Panc1 (cell line): ENCODE measurements at regions not wholly inside any gene's neighbourhood (a gene's known extent, or its start where the extent isn't known, plus 50 kb on each side); places are given as distances from the start of the nearest gene placed in this dataset.

Source experiments
- ATAC-seq: fragments of 200-7000 bp; cut with Tn5 transposase; 2 replicates; pipeline ENCODE4 v1.9.1; 2020; ENCODE audit warnings: mild to moderate bottlenecking, moderate library complexity
- BruUV-seq: library from RNA; stranded (reverse); fragments of 400-500 nt; replicated peaks from 2 replicates; lab custom pipeline; 2021; lab: Mats Ljungman, UMichigan
- CTCF ChIA-PET: fragments of 300-600 bp; sonication (Branson Sonifier 250); formaldehyde crosslinking; loops from one replicate; lab custom pipeline; 2022; ENCODE audit warnings: antibody characterized with exemption; lab: Charles Lee
- POLR2A ChIA-PET: fragments of 300-600 bp; sonication (Branson Sonifier 250); formaldehyde crosslinking; loops from one replicate; lab custom pipeline; 2022; ENCODE audit warnings: antibody characterized with exemption; lab: Charles Lee
- DNase-seq: peaks from one replicate; pipeline ENCODE4 v3.0.0-alpha.2; 2010; ENCODE audit warnings: low read depth, low spot score
- H3K27ac ChIP-seq: 2 replicates; pipeline ENCODE4 v1.5.1; 2011; ENCODE audit warnings: mild to moderate bottlenecking, low read length, inconsistent platforms
- H3K27me3 ChIP-seq: fragments of 200-500 bp; sonication (Bioruptor generic); 2 replicates; pipeline ENCODE4 v1.6.0; 2014; ENCODE audit warnings: low read length, inconsistent platforms; ENCODE audit not compliant: control insufficient read depth, insufficient read depth
- H3K36me3 ChIP-seq: fragments of 200-500 bp; sonication (Bioruptor generic); 2 replicates; pipeline ENCODE4 v1.5.1; 2014; ENCODE audit warnings: inconsistent platforms, mild to moderate bottlenecking, low read length, moderate library complexity; ENCODE audit not compliant: control insufficient read depth, insufficient read depth
- H3K4me1 ChIP-seq: 2 replicates; pipeline ENCODE4 v1.5.1; 2011; ENCODE audit warnings: inconsistent platforms, mild to moderate bottlenecking, low read length, moderate library complexity; ENCODE audit not compliant: control insufficient read depth, insufficient read depth
- H3K4me3 ChIP-seq, 2 experiments: 2 replicates each; pipeline ENCODE4 v1.5.1; 2011 to 2012; ENCODE audit warnings: low read depth in 2 of 2, low read length in 2 of 2, mild to moderate bottlenecking in 2 of 2, inconsistent platforms in 1 of 2, moderate library complexity in 1 of 2
- H3K9me3 ChIP-seq: fragments of 200-500 bp; sonication (Bioruptor generic); 2 replicates; pipeline ENCODE4 v1.5.1; 2014; ENCODE audit warnings: low read depth, mild to moderate bottlenecking, inconsistent platforms, low read length, moderate library complexity; ENCODE audit not compliant: control insufficient read depth, insufficient read depth
- POLR2AphosphoS5 ChIP-seq: IDR thresholded peaks from 2 replicates; pipeline ENCODE4 v1.6.1; 2012; ENCODE audit warnings: mild to moderate bottlenecking, low read depth, low read length, moderate library complexity
- SIN3A ChIP-seq: IDR thresholded peaks from 2 replicates; pipeline ENCODE4 v1.6.1; 2012; ENCODE audit warnings: low read depth, mild to moderate bottlenecking, low read length, moderate library complexity, borderline replicate concordance; ENCODE audit not compliant: insufficient read depth
- TCF7L2 ChIP-seq: IDR thresholded peaks from 2 replicates; pipeline ENCODE4 v1.6.1; 2011; ENCODE audit warnings: mild to moderate bottlenecking, low read depth, low read length, inconsistent platforms
- in situ Hi-C: cut with HindIII; loops from 2 replicates; pipeline ENCODE4 v1.10.0; 2016; ENCODE audit warnings: low sequenced_read_pairs, low pct_unique_long_range_greater_than_20kb
- intact Hi-C: fragments of 100-400 bp; cut with micrococcal nuclease; formaldehyde crosslinking; loops from one replicate; pipeline ENCODE4 v1.10.0; 2022; ENCODE audit not compliant: unreplicated experiment
- TF ChIP-seq, protein P1 (sequence below): fragments of 450-650 bp; IDR thresholded peaks from 2 replicates; pipeline ENCODE4 v1.5.1; 2017; ENCODE audit warnings: mild to moderate bottlenecking
- TF ChIP-seq, protein P2 (sequence below), 2 experiments: IDR thresholded peaks; 2 replicates each; pipeline ENCODE4 v1.6.1; 2011 to 2012; ENCODE audit warnings: low read depth in 2 of 2, control low read depth in 1 of 2, low read length in 1 of 2, mild to moderate bottlenecking in 1 of 2, moderate library complexity in 1 of 2; ENCODE audit not compliant: insufficient read depth in 1 of 2

DNA sequence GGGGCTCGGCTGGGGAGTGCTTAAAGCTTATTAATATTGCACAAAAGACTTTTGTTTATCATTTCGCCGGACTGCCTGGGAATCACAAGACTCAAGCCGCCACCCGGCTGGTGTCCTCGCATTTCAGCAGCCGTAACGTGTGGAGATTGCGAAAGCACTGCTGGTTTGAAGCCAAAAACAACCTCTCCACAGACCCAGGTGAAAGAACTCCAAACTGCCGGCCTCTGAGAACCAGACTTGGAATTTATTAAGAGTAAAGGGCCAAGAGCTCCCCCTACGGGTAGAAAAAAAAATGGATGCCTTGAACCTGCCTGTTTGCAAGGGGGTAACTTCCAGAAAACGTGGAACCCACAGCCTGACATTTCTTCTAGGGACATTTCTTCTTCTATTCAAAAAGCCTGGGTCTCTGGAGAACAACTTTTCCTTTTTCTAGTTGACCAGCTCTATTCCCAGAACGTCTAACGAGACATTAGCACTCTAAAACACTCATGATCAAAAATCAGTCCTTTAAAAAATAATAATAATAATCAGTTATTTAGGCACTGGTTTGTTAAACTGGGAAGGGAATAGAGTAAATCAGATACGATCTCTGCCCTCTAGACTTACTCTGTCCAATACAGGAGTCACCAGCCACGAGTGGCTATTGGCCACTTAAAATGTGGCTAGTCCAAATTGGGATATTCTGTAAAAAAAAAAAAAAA, 216.3 kb downstream of the C1D start:
- H3K27ac ChIP-seq, result no peak overlapping the region
- intact Hi-C loops (no loop called here), in situ Hi-C loops (no loop called here)
- TF ChIP-seq SIN3A, result no peak
- TF ChIP-seq, protein P1, sequence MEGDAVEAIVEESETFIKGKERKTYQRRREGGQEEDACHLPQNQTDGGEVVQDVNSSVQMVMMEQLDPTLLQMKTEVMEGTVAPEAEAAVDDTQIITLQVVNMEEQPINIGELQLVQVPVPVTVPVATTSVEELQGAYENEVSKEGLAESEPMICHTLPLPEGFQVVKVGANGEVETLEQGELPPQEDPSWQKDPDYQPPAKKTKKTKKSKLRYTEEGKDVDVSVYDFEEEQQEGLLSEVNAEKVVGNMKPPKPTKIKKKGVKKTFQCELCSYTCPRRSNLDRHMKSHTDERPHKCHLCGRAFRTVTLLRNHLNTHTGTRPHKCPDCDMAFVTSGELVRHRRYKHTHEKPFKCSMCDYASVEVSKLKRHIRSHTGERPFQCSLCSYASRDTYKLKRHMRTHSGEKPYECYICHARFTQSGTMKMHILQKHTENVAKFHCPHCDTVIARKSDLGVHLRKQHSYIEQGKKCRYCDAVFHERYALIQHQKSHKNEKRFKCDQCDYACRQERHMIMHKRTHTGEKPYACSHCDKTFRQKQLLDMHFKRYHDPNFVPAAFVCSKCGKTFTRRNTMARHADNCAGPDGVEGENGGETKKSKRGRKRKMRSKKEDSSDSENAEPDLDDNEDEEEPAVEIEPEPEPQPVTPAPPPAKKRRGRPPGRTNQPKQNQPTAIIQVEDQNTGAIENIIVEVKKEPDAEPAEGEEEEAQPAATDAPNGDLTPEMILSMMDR, result peak; percentile 89
- TF ChIP-seq TCF7L2, result no peak
- TF ChIP-seq POLR2AphosphoS5, result no peak
- TF ChIP-seq, protein P2, sequence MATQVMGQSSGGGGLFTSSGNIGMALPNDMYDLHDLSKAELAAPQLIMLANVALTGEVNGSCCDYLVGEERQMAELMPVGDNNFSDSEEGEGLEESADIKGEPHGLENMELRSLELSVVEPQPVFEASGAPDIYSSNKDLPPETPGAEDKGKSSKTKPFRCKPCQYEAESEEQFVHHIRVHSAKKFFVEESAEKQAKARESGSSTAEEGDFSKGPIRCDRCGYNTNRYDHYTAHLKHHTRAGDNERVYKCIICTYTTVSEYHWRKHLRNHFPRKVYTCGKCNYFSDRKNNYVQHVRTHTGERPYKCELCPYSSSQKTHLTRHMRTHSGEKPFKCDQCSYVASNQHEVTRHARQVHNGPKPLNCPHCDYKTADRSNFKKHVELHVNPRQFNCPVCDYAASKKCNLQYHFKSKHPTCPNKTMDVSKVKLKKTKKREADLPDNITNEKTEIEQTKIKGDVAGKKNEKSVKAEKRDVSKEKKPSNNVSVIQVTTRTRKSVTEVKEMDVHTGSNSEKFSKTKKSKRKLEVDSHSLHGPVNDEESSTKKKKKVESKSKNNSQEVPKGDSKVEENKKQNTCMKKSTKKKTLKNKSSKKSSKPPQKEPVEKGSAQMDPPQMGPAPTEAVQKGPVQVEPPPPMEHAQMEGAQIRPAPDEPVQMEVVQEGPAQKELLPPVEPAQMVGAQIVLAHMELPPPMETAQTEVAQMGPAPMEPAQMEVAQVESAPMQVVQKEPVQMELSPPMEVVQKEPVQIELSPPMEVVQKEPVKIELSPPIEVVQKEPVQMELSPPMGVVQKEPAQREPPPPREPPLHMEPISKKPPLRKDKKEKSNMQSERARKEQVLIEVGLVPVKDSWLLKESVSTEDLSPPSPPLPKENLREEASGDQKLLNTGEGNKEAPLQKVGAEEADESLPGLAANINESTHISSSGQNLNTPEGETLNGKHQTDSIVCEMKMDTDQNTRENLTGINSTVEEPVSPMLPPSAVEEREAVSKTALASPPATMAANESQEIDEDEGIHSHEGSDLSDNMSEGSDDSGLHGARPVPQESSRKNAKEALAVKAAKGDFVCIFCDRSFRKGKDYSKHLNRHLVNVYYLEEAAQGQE (IDR thresholded peaks at IDR 0.05; ENCODE audit: insufficient read depth in 1 of 2, low read depth in 2 of 2, low read length in 1 of 2), result no peak
- ATAC-seq, result peak; percentile 63; the same call in 1 of the 2 replicates
- ChIA-PET CTCF (interaction anchor here (0.6 to 1.0 kb wide), 3 partner anchors 22 to 85 kb away, joined by 3 to 4 read pairs (median 3); no protein-coding TSS in a partner anchor), POLR2A (no interaction called here)
- H3K36me3 ChIP-seq, result no peaks in the 10 kb centered on the region
- H3K4me1 ChIP-seq, result no peaks in the 10 kb centered on the region
- peak; percentile 38 for DNase-seq
- H3K27me3 ChIP-seq, result peaks cover 11% of the 10 kb centered on the region
- no peaks in the 10 kb centered on the region for H3K9me3 ChIP-seq
- no peak overlapping the region for H3K4me3 ChIP-seq
- no TSS peak for BruUV-seq

DNA sequence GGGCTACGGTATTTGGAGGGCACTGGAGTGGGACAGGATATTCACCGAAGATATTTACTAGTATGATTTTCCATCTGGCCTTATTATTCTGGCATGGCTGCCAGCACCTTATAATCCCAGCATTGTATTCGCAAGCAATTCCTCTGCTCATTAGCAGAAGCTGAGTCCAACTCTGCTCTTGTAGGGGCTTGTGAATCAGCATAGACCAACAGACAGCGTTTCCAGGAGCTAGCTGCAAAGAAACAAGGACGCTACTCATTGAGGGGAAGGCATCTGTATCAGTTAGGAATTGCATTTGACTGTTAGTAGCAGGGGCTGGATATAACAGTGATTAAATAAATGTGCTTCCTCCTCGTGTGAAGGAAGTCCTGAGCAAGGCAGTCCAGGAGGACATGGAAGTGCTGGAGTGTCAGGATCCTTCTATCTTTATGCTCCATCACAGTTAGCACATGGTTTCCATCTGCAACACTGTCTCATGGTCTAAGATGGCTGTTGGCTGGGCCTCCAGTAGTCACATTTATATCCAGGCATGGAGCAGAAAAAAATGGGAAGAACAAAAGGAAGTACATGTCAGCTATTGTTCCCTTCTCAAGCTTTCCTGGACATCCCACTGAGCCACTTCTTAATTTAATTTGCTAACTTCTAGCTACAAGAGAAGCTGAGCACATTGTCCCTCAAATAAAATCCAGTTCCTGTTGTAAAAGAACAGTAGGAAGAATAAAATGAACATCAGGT, 214.1 kb downstream of the C1D start:
- no TSS peak for BruUV-seq
- POLR2A ChIA-PET, result no interaction called here
- CTCF ChIA-PET, result no interaction called here
- Histone ChIP-seq H3K4me1 (no peaks in the 10 kb centered on the region), H3K36me3 (no peaks in the 10 kb centered on the region), H3K9me3 (no peaks in the 10 kb centered on the region), H3K27me3 (peaks cover 9% of the 10 kb centered on the region), H3K4me3 (no peak overlapping the region), H3K27ac (no peak overlapping the region)
- ATAC-seq (no peak), DNase-seq (no peak)
- TF ChIP-seq, protein P2 (IDR thresholded peaks at IDR 0.05; ENCODE audit: insufficient read depth in 1 of 2, low read depth in 2 of 2, low read length in 1 of 2), result no peak
- no peak for TF ChIP-seq POLR2AphosphoS5
- TF ChIP-seq, protein P1, result no peak
- no peak for TF ChIP-seq TCF7L2
- no peak for TF ChIP-seq SIN3A
- in situ Hi-C loops, result no loop called here
- intact Hi-C loops, result no loop called here
